ENCODE measurements at regions not wholly inside any gene's neighbourhood (a gene's known extent, or its start where the extent isn't known, plus 50 kb on each side); places are given as distances from the start of the nearest gene placed in this dataset.

GRCh38 chr7:118033273-118033672 is 150.7 kb upstream of the LSM8 start:
- 71% methylated on average over 1 of the region's 1 CpG; no CpG with 5 or more reads in 1 of the 2 experiments for WGBS, 2 experiments (ENCODE audit: insufficient coverage in 1 of 2, insufficient read length in 1 of 2)
- TF ChIP-seq, protein P1, sequence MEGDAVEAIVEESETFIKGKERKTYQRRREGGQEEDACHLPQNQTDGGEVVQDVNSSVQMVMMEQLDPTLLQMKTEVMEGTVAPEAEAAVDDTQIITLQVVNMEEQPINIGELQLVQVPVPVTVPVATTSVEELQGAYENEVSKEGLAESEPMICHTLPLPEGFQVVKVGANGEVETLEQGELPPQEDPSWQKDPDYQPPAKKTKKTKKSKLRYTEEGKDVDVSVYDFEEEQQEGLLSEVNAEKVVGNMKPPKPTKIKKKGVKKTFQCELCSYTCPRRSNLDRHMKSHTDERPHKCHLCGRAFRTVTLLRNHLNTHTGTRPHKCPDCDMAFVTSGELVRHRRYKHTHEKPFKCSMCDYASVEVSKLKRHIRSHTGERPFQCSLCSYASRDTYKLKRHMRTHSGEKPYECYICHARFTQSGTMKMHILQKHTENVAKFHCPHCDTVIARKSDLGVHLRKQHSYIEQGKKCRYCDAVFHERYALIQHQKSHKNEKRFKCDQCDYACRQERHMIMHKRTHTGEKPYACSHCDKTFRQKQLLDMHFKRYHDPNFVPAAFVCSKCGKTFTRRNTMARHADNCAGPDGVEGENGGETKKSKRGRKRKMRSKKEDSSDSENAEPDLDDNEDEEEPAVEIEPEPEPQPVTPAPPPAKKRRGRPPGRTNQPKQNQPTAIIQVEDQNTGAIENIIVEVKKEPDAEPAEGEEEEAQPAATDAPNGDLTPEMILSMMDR (conservative IDR thresholded peaks at IDR 0.05): no peak
- Histone ChIP-seq H3K36me3 (ENCODE audit: control insufficient read depth, insufficient read depth, low read length) (no peaks in the 10 kb centered on the region), H3K9me3 (ENCODE audit: control insufficient read depth, low read length) (no peaks in the 10 kb centered on the region), H3K4me3 (ENCODE audit: low read length) (no peak overlapping the region), H3K9ac (ENCODE audit: extremely low read depth, low read length, poor library complexity, severe bottlenecking) (no peak overlapping the region), H3K27me3 (ENCODE audit: control insufficient read depth, insufficient read depth, low read length, poor library complexity, severe bottlenecking) (no peaks in the 10 kb centered on the region), H3K27ac (ENCODE audit: low read depth, low read length) (no peak overlapping the region), H3K4me1 (ENCODE audit: control insufficient read depth, insufficient read depth, low read length) (no peaks in the 10 kb centered on the region)
- H3K27ac Mint-ChIP-seq: no peak overlapping the region
- DNase-seq: no peak
- no peaks in the 10 kb centered on the region for H3K4me1 Mint-ChIP-seq
- H3K4me3 Mint-ChIP-seq: no peak overlapping the region
- H3K36me3 Mint-ChIP-seq (ENCODE audit: low read depth): no peaks in the 10 kb centered on the region
- no peaks in the 10 kb centered on the region for H3K9me3 Mint-ChIP-seq
- H3K27me3 Mint-ChIP-seq (ENCODE audit: insufficient read depth): no peaks in the 10 kb centered on the region

DNA sequence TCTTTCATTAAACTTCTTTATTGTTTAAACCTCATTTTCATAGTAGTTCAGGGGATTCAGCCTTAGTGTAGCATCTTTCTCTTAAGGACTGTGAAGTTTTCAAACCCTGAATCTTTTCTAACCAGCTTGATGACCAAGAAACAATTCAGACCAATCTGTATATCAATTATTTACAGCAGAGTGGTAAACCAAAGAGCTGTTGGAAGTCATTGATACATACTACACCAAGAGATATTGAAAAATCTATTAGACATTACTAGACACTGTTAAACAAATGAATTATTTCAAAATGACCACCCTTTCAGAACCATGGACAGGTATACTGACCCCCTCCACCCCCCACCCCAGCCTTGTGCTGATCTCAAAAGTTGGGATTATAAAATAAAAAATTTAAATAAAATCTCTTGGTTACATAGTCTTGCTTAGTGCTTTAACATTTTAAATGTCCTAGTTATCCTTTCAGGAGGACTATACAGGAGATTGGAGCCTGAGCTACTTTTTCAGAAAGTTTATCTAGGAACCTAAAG is 143.9 kb upstream of the LSM8 start:
- Mint-ChIP-seq H3K27ac (no peak overlapping the region), H3K4me3 (no peak overlapping the region), H3K4me1 (no peaks in the 10 kb centered on the region), H3K36me3 (ENCODE audit: low read depth) (no peaks in the 10 kb centered on the region), H3K27me3 (ENCODE audit: insufficient read depth) (no peaks in the 10 kb centered on the region), H3K9me3 (no peaks in the 10 kb centered on the region)
- TF ChIP-seq, protein P1 (conservative IDR thresholded peaks at IDR 0.05): no peak
- Histone ChIP-seq H3K9me3 (ENCODE audit: control insufficient read depth, low read length) (no peaks in the 10 kb centered on the region), H3K27ac (ENCODE audit: low read depth, low read length) (no peak overlapping the region), H3K4me3 (ENCODE audit: low read length) (no peak overlapping the region), H3K4me1 (ENCODE audit: control insufficient read depth, insufficient read depth, low read length) (no peaks in the 10 kb centered on the region), H3K36me3 (ENCODE audit: control insufficient read depth, insufficient read depth, low read length) (no peaks in the 10 kb centered on the region), H3K9ac (ENCODE audit: extremely low read depth, low read length, poor library complexity, severe bottlenecking) (no peak overlapping the region), H3K27me3 (ENCODE audit: control insufficient read depth, insufficient read depth, low read length, poor library complexity, severe bottlenecking) (no peaks in the 10 kb centered on the region)
- DNase-seq: no peak

GRCh38 chr7:118040562-118040961 is 143.4 kb upstream of the LSM8 start:
- no peak overlapping the region for H3K27ac ChIP-seq (ENCODE audit: low read depth, low read length)
- Mint-ChIP-seq H3K4me3 (no peak overlapping the region), H3K4me1 (no peaks in the 10 kb centered on the region), H3K27me3 (ENCODE audit: insufficient read depth) (no peaks in the 10 kb centered on the region), H3K36me3 (ENCODE audit: low read depth) (no peaks in the 10 kb centered on the region), H3K9me3 (no peaks in the 10 kb centered on the region), H3K27ac (no peak overlapping the region)
- H3K27me3 ChIP-seq (ENCODE audit: control insufficient read depth, insufficient read depth, low read length, poor library complexity, severe bottlenecking): no peaks in the 10 kb centered on the region
- H3K36me3 ChIP-seq (ENCODE audit: control insufficient read depth, insufficient read depth, low read length): no peaks in the 10 kb centered on the region
- 85% methylated on average over 2 of the region's 2 CpGs; no CpG with 5 or more reads in 1 of the 2 experiments for WGBS, 2 experiments (ENCODE audit: insufficient coverage in 1 of 2, insufficient read length in 1 of 2)
- TF ChIP-seq, protein P1 (conservative IDR thresholded peaks at IDR 0.05): no peak
- DNase-seq: no peak
- H3K4me1 ChIP-seq (ENCODE audit: control insufficient read depth, insufficient read depth, low read length): no peaks in the 10 kb centered on the region
- no peak overlapping the region for H3K9ac ChIP-seq (ENCODE audit: extremely low read depth, low read length, poor library complexity, severe bottlenecking)
- no peaks in the 10 kb centered on the region for H3K9me3 ChIP-seq (ENCODE audit: control insufficient read depth, low read length)
- no peak overlapping the region for H3K4me3 ChIP-seq (ENCODE audit: low read length)
